ENCODE measurements at regions not wholly inside any gene's neighbourhood (a gene's known extent, or its start where the extent isn't known, plus 50 kb on each side); places are given as distances from the start of the nearest gene placed in this dataset.

DNA sequence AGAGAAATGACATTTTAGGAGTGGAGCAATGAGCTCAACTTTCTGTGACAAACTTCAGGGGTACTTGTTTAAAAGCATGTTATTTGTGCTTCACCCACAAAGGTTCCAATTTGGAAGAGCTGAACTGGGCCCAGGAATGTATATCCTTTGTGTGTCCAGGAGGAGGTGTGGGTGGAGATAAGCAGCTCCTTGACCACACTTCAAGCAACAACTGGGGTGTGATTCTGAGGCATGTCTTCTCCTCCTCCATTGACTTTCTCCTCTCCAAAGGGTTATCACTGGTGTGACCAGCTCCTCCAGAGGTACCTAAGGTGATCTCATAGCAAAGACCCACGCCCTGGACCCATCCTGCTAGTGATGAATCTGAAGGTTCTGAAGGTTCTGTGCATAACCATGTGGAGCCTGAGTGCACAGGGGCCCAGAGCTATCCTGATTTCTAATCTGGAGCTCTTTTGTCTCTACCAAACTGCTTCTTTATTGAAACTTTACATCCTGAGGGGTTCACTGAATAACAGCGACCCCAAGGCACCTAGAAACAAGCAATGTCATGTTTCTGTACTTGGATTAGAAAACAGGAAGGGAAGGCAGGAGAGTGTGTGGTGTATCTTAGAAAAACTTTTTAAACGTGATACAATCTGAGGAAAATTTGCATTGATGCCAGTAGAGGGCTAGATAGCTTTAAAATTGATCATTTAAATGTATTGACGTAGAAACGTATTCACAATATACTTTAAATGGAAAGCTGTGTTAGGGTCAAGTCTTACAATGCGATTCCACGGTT, 60.9 kb upstream of the CD93 start:
- TF ChIP-seq, protein P1, sequence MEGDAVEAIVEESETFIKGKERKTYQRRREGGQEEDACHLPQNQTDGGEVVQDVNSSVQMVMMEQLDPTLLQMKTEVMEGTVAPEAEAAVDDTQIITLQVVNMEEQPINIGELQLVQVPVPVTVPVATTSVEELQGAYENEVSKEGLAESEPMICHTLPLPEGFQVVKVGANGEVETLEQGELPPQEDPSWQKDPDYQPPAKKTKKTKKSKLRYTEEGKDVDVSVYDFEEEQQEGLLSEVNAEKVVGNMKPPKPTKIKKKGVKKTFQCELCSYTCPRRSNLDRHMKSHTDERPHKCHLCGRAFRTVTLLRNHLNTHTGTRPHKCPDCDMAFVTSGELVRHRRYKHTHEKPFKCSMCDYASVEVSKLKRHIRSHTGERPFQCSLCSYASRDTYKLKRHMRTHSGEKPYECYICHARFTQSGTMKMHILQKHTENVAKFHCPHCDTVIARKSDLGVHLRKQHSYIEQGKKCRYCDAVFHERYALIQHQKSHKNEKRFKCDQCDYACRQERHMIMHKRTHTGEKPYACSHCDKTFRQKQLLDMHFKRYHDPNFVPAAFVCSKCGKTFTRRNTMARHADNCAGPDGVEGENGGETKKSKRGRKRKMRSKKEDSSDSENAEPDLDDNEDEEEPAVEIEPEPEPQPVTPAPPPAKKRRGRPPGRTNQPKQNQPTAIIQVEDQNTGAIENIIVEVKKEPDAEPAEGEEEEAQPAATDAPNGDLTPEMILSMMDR (conservative IDR thresholded peaks at IDR 0.05) = no peak
- no peak for TF ChIP-seq ZFX (IDR thresholded peaks at IDR 0.05)
- no peak overlapping the region for H3K27ac ChIP-seq

- TF ChIP-seq, protein P1 (conservative IDR thresholded peaks at IDR 0.05) = no peak
- no peak for TF ChIP-seq ZFX (IDR thresholded peaks at IDR 0.05)
- H3K27ac ChIP-seq = no peak overlapping the region
Observed at GRCh38 chr20:23146181-23146580, 60.1 kb upstream of the CD93 start.

- no peak for TF ChIP-seq ZFX (IDR thresholded peaks at IDR 0.05)
- TF ChIP-seq, protein P1 (conservative IDR thresholded peaks at IDR 0.05) = no peak
- no peak overlapping the region for H3K27ac ChIP-seq
Observed at GRCh38 chr20:23145281-23145700, 59.2 kb upstream of the CD93 start.

GRCh38 chr20:23144856-23145255, 58.7 kb upstream of the CD93 start:
- no peak overlapping the region for H3K27ac ChIP-seq

DNA sequence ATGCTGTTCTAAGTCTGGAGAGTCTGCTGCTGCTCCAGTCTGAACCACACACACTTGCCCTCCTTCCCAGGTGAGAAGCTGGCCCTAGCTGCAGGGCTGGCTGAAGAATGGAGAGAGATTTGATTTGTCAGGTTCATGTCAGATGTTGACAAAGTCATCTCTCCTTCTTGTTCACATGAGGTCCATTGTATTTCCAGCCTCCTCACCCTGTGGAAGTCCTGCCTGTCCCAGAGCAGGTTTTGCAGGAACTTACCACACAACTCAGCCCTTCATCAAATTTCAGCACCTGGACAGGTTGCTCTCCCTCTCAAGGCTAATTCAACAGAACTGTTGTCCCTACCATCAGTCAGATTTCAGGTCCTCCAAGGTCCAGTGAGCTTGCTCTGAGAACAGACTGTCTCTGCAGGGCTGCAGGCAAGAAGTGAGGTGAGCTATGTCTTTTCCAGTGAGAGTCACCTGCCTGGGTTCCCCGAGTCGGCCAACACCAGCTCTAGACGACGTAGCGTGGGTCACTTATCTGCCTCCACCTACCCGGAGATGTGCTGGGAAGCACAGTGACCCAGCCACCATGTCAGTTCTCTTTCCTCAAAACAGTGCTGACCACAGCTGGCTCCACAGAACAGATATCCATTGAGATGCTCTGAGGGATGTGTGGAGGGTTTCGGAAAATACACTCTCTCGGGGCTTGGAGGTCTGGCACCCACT, 58.0 kb upstream of the CD93 start:
- TF ChIP-seq, protein P1 (conservative IDR thresholded peaks at IDR 0.05) = no peak
- no peak for TF ChIP-seq ZFX (IDR thresholded peaks at IDR 0.05)
- no peak overlapping the region for H3K27ac ChIP-seq

More at GRCh38 chr20:23144856-23145255, 58.7 kb upstream of the CD93 start:
- TF ChIP-seq, protein P1 (conservative IDR thresholded peaks at IDR 0.05) = no peak
- no peak for TF ChIP-seq ZFX (IDR thresholded peaks at IDR 0.05)

- TF ChIP-seq, protein P1 (conservative IDR thresholded peaks at IDR 0.05) = no peak
- no peak for TF ChIP-seq ZFX (IDR thresholded peaks at IDR 0.05)
- no peak overlapping the region for H3K27ac ChIP-seq
Observed at GRCh38 chr20:23143098-23143497, 57.0 kb upstream of the CD93 start.
